K562 (cell line): ENCODE measurements at regions not wholly inside any gene's neighbourhood (a gene's known extent, or its start where the extent isn't known, plus 50 kb on each side); places are given as distances from the start of the nearest gene placed in this dataset.
"Not testable (repeated sequence)": the region's sequence is repeated elsewhere in the genome, so short reads cannot be mapped to it uniquely, and the experiment has no call there.

Experiments used
- ATAC-seq: fragments of 200-7000 bp; cut with Tn5 transposase; 3 replicates; pipeline ENCODE4 v1.9.1; 2020; ENCODE audit warnings: moderate library complexity
- BruUV-seq: library from RNA; stranded (reverse); fragments of 400-500 nt; replicated peaks from 2 replicates; lab custom pipeline; 2021; lab: Mats Ljungman, UMichigan
- CTCF ChIA-PET: fragments of 300-600 bp; formaldehyde crosslinking; extraction: SDS; loops from one replicate; lab custom pipeline; 2021; ENCODE audit warnings: low intra/inter-chr PET ratio; lab: Yijun Ruan, JAX
- POLR2A ChIA-PET: fragments of 300-600, 350-650 bp; sonication (Branson Sonifier 250); formaldehyde crosslinking; extraction: SDS; loops from one replicate; lab custom pipeline; 2021; ENCODE audit warnings: antibody characterized with exemption, inconsistent platforms; lab: Yijun Ruan, JAX
- DNase-seq, 4 experiments: peaks; one replicate each; pipeline versions ENCODE4 v3.0.0 to v3.0.0-alpha.2; 2011 to 2018; ENCODE audit warnings: low spot score in 3 of 4, mixed read lengths in 3 of 4; ENCODE audit errors: extremely low read depth in 1 of 4
- FAIRE-seq: peaks from 2 replicates; lab custom pipeline; 2011; peaks lifted over from hg19 to GRCh38; lab: Jason Lieb, UNC
- H2AFZ ChIP-seq: 2 replicates; pipeline ENCODE4 v1.6.0; 2011; ENCODE audit warnings: low read depth, low read length, control low read depth, inconsistent platforms
- H3K27ac ChIP-seq: fragments of 200-600 bp; 3 replicates; pipeline ENCODE4 v1.8.0; 2011; ENCODE audit warnings: low read depth, mild to moderate bottlenecking, control low read depth, inconsistent platforms, low read length, moderate library complexity, mixed read lengths; ENCODE audit errors: extremely low read depth
- H3K27me3 ChIP-seq, 2 experiments: fragments of 300-600 bp in 1 of 2; 2 replicates in 1 of 2; 3 replicates in 1 of 2; pipeline versions ENCODE4 v1.6.0 to v1.8.0; 2011; ENCODE audit warnings: inconsistent platforms in 2 of 2, low read length in 2 of 2, mild to moderate bottlenecking in 1 of 2, mixed read lengths in 1 of 2, moderate library complexity in 1 of 2; ENCODE audit not compliant: control insufficient read depth in 2 of 2, insufficient read depth in 2 of 2
- H3K36me3 ChIP-seq: fragments of 300-600 bp; 3 replicates; pipeline ENCODE4 v1.8.0; 2011; ENCODE audit warnings: mild to moderate bottlenecking, low read length, inconsistent platforms; ENCODE audit not compliant: control insufficient read depth, insufficient read depth
- H3K4me1 ChIP-seq, 2 experiments: fragments of 200-600 bp in 1 of 2; replicated peaks in 1 of 2; 2 replicates in 1 of 2; 3 replicates in 1 of 2; pipeline versions ENCODE4 v1.5.1 to v1.8.0; 2011; ENCODE audit warnings: inconsistent platforms in 2 of 2, low read length in 2 of 2, mild to moderate bottlenecking in 1 of 2, mixed read lengths in 1 of 2, moderate library complexity in 1 of 2; ENCODE audit not compliant: control insufficient read depth in 2 of 2, insufficient read depth in 2 of 2
- H3K4me2 ChIP-seq: 2 replicates; pipeline ENCODE4 v1.6.1; 2011; ENCODE audit warnings: low read length, control low read depth, inconsistent platforms, mixed read lengths; ENCODE audit not compliant: insufficient read depth
- H3K4me3 ChIP-seq: fragments of 200-600 bp; sonication (generic), shearing (Covaris generic); 2 replicates; pipeline ENCODE4 v1.5.1; 2016; ENCODE audit warnings: control low read depth, inconsistent platforms
- H3K79me2 ChIP-seq: fragments of 200-600 bp; 3 replicates; pipeline ENCODE4 v1.8.0; 2011; ENCODE audit warnings: low read length, inconsistent platforms; ENCODE audit not compliant: control insufficient read depth, insufficient read depth
- H3K9ac ChIP-seq, 2 experiments: 2 replicates each; pipeline versions ENCODE4 v1.6.0 to v1.6.1; 2011; ENCODE audit warnings: low read depth in 2 of 2, low read length in 2 of 2, control low read depth in 1 of 2, inconsistent platforms in 1 of 2, mild to moderate bottlenecking in 1 of 2, mixed read lengths in 1 of 2; ENCODE audit not compliant: insufficient read depth in 1 of 2
- H3K9me1 ChIP-seq: one replicate; pipeline ENCODE4 v1.6.0; 2011; ENCODE audit warnings: inconsistent platforms, mild to moderate bottlenecking, low read length, moderate library complexity; ENCODE audit not compliant: control insufficient read depth, insufficient read depth
- H3K9me3 ChIP-seq: replicated peaks from 2 replicates; pipeline ENCODE4 v1.5.1; 2011; ENCODE audit warnings: low read depth, low read length, inconsistent platforms; ENCODE audit not compliant: control insufficient read depth, insufficient read depth
- H4K20me1 ChIP-seq: replicated peaks from 2 replicates; pipeline ENCODE4 v1.6.1; 2011; ENCODE audit warnings: low read length, inconsistent platforms, mixed read lengths; ENCODE audit not compliant: control insufficient read depth, insufficient read depth
- DIDO1 ChIP-seq: fragments of 450-650 bp; IDR thresholded peaks from 2 replicates; pipeline ENCODE4 v1.6.1; 2016; ENCODE audit warnings: low read depth, missing biosample characterization, missing genetic modification characterization
- HMBOX1 ChIP-seq: sonication (generic); IDR thresholded peaks from 2 replicates; pipeline ENCODE4 v1.6.1; 2016
- ZNF551 ChIP-seq: fragments of 250-450 bp; sonication (Bioruptor Pico); IDR thresholded peaks from 2 replicates; pipeline ENCODE4 v1.5.0; 2021; ENCODE audit warnings: mild to moderate bottlenecking, moderate library complexity
- WGBS: fragments of 100-300 bp; shearing (Covaris generic); methylation state at CpG from one replicate; pipeline ENCODE4 v1.1.6; 2016; ENCODE audit warnings: low coverage, mixed read lengths; ENCODE audit not compliant: insufficient coverage; ENCODE audit errors: missing lambda C conversion rate; 5-methylcytosine and 5-hydroxymethylcytosine counted together
- in situ Hi-C: fragments of 300-500 bp; cut with MboI; formaldehyde crosslinking; loops from 4 replicates; pipeline ENCODE4 v1.15.0; 2018; ENCODE audit warnings: inconsistent platforms, mixed read lengths
- intact Hi-C: fragments of 100-400 bp; cut with micrococcal nuclease; formaldehyde crosslinking; loops from 2 replicates; pipeline ENCODE4 v1.14.2; 2022

GRCh38 chr6:166251211-166251610 lies 57.0 kb downstream of the PRR18 start (continued):
- no peak for TF ChIP-seq DIDO1 (tag)
- TF ChIP-seq HMBOX1: no peak
- TF ChIP-seq ZNF551 (CRISPR knock-in tag): no peak

- POLR2A ChIA-PET, CTCF ChIA-PET: not testable (repeated sequence)
Observed at GRCh38 chr6:166249061-166249785, 59.0 kb downstream of the PRR18 start.

More at GRCh38 chr6:166249061-166249785, 59.0 kb downstream of the PRR18 start:
- H3K4me3 ChIP-seq, H3K9ac ChIP-seq, BruUV-seq, intact Hi-C loops, FAIRE-seq, H4K20me1 ChIP-seq, H3K4me2 ChIP-seq, H3K36me3 ChIP-seq, H3K9me3 ChIP-seq, H2AFZ ChIP-seq, H3K27ac ChIP-seq, DNase-seq, H3K79me2 ChIP-seq, ATAC-seq, H3K9me1 ChIP-seq, in situ Hi-C loops: not testable (repeated sequence)
- H3K4me1 ChIP-seq: peaks cover 0 to 19% of the 10 kb centered on the region in 2 experiments; a peak in 2 of 5 replicates
- WGBS: 4% methylated on average over 16 of the region's 16 CpGs
- peaks cover 37 to 62% of the 10 kb centered on the region in 2 experiments; a peak in 4 of 5 replicates for H3K27me3 ChIP-seq
